Neural cell (in vitro differentiated cells): ENCODE measurements at regions not wholly inside any gene's neighbourhood (a gene's known extent, or its start where the extent isn't known, plus 50 kb on each side); places are given as distances from the start of the nearest gene placed in this dataset.
"Not testable (repeated sequence)": the region's sequence is repeated elsewhere in the genome, so short reads cannot be mapped to it uniquely, and the experiment has no call there.

Experiments
- H2AFZ ChIP-seq: fragments of 200-600, 300-800 bp; sonication (generic), shearing (Covaris generic); 2 replicates; pipeline ENCODE4 v1.6.0; 2014; ENCODE audit warnings: low read depth, mild to moderate bottlenecking, antibody characterized with exemption, low read length, moderate library complexity
- H3F3A ChIP-seq: fragments of 200-600 bp; shearing (Covaris generic); 2 replicates; pipeline ENCODE4 v1.6.1; 2016; ENCODE audit warnings: mild to moderate bottlenecking, moderate library complexity, mixed read lengths, antibody characterized with exemption, low read length; ENCODE audit not compliant: insufficient read depth, poor library complexity, severe bottlenecking
- H3K27ac ChIP-seq: fragments of 200-600, 300-800 bp; sonication (generic), shearing (Covaris generic); 2 replicates; pipeline ENCODE4 v1.5.1; 2014; ENCODE audit warnings: mild to moderate bottlenecking, low read length, moderate library complexity
- H3K27me3 ChIP-seq: fragments of 300-800, 200-600 bp; sonication (generic), shearing (Covaris generic); 2 replicates; pipeline ENCODE4 v1.6.0; 2014; ENCODE audit warnings: mild to moderate bottlenecking, low read depth, low read length, moderate library complexity; ENCODE audit not compliant: insufficient read depth
- H3K36me3 ChIP-seq: fragments of 300-800, 200-600 bp; sonication (generic), shearing (Covaris generic); 2 replicates; pipeline ENCODE4 v1.5.1; 2014; ENCODE audit warnings: mild to moderate bottlenecking, antibody characterized with exemption, low read length, moderate library complexity; ENCODE audit not compliant: insufficient read depth
- H3K4me2 ChIP-seq: fragments of 300-800, 200-600 bp; sonication (generic), shearing (Covaris generic); 2 replicates; pipeline ENCODE4 v1.6.0; 2014; ENCODE audit warnings: mild to moderate bottlenecking, low read length
- H3K4me3 ChIP-seq: fragments of 300-800, 200-600 bp; sonication (generic), shearing (Covaris generic); 2 replicates; pipeline ENCODE4 v1.5.1; 2014; ENCODE audit warnings: mild to moderate bottlenecking, low read length, moderate library complexity
- H3K79me2 ChIP-seq: fragments of 200-600 bp; shearing (Covaris generic); replicated peaks from 2 replicates; pipeline ENCODE4 v1.6.0; 2014; ENCODE audit warnings: mild to moderate bottlenecking, low read length, moderate library complexity; ENCODE audit not compliant: insufficient read depth
- H3K9ac ChIP-seq: fragments of 300-800, 200-600 bp; sonication (generic), shearing (Covaris generic); 2 replicates; pipeline ENCODE4 v1.6.1; 2016; ENCODE audit warnings: mild to moderate bottlenecking, low read length, mixed read lengths
- H3K9me2 ChIP-seq: fragments of 200-600 bp; shearing (Covaris generic); 2 replicates; pipeline ENCODE4 v1.6.1; 2016; ENCODE audit warnings: mild to moderate bottlenecking, low read length, mixed read lengths; ENCODE audit not compliant: insufficient read depth
- H3K9me3 ChIP-seq: fragments of 200-600, 300-800 bp; sonication (generic), shearing (Covaris generic); 2 replicates; pipeline ENCODE4 v1.6.1; 2016; ENCODE audit warnings: mild to moderate bottlenecking, mixed run types, low read length, moderate library complexity, mixed read lengths
- H4K20me1 ChIP-seq: fragments of 200-600 bp; shearing (Covaris generic); 2 replicates; pipeline ENCODE4 v1.6.1; 2016; ENCODE audit warnings: mild to moderate bottlenecking, mixed run types; ENCODE audit not compliant: insufficient read depth

- not testable (repeated sequence) for H2AFZ ChIP-seq, H4K20me1 ChIP-seq, H3K4me3 ChIP-seq, H3K27me3 ChIP-seq, H3K9ac ChIP-seq, H3K36me3 ChIP-seq, H3K9me2 ChIP-seq, H3F3A ChIP-seq, H3K9me3 ChIP-seq, H3K27ac ChIP-seq, H3K4me2 ChIP-seq, H3K79me2 ChIP-seq
Measured at GRCh38 chr7:35931134-35931533, 130.3 kb downstream of the SEPTIN7 start.

- H3K9me3 ChIP-seq, H4K20me1 ChIP-seq, H3K4me3 ChIP-seq, H3K27ac ChIP-seq, H3K27me3 ChIP-seq, H3K79me2 ChIP-seq, H3K9ac ChIP-seq, H3F3A ChIP-seq, H2AFZ ChIP-seq, H3K36me3 ChIP-seq, H3K9me2 ChIP-seq, H3K4me2 ChIP-seq: not testable (repeated sequence)
Measured at GRCh38 chr7:35931551-35931950, 130.7 kb downstream of the SEPTIN7 start.

GRCh38 chr7:35940695-35941094 lies 139.8 kb downstream of the SEPTIN7 start:
- not testable (repeated sequence) for H3K27me3 ChIP-seq, H2AFZ ChIP-seq, H3F3A ChIP-seq, H3K4me2 ChIP-seq, H3K27ac ChIP-seq, H3K4me3 ChIP-seq, H3K9ac ChIP-seq, H3K79me2 ChIP-seq, H4K20me1 ChIP-seq, H3K36me3 ChIP-seq, H3K9me3 ChIP-seq, H3K9me2 ChIP-seq

- not testable (repeated sequence) for H3K9me3 ChIP-seq, H3K27me3 ChIP-seq, H3K9me2 ChIP-seq, H3F3A ChIP-seq, H3K4me2 ChIP-seq, H3K27ac ChIP-seq, H3K36me3 ChIP-seq, H2AFZ ChIP-seq, H4K20me1 ChIP-seq, H3K4me3 ChIP-seq, H3K79me2 ChIP-seq, H3K9ac ChIP-seq
Measured at GRCh38 chr7:35945621-35946020, 144.8 kb downstream of the SEPTIN7 start.

GRCh38 chr7:35955735-35956134 lies 154.9 kb downstream of the SEPTIN7 start:
- not testable (repeated sequence) for H3K9ac ChIP-seq, H3K4me3 ChIP-seq, H3K9me2 ChIP-seq, H2AFZ ChIP-seq, H3K9me3 ChIP-seq, H3F3A ChIP-seq, H3K27ac ChIP-seq, H3K4me2 ChIP-seq, H3K36me3 ChIP-seq, H4K20me1 ChIP-seq, H3K27me3 ChIP-seq, H3K79me2 ChIP-seq

- not testable (repeated sequence) for H3K9me2 ChIP-seq, H3K79me2 ChIP-seq, H3K9ac ChIP-seq, H2AFZ ChIP-seq, H4K20me1 ChIP-seq, H3K9me3 ChIP-seq, H3K27ac ChIP-seq, H3K27me3 ChIP-seq, H3F3A ChIP-seq, H3K4me2 ChIP-seq, H3K36me3 ChIP-seq, H3K4me3 ChIP-seq
Measured at GRCh38 chr7:35956988-35957387, 156.1 kb downstream of the SEPTIN7 start.

- H3K9me3 ChIP-seq, H3K9ac ChIP-seq, H3K27me3 ChIP-seq, H3F3A ChIP-seq, H3K4me2 ChIP-seq, H3K79me2 ChIP-seq, H3K36me3 ChIP-seq, H3K9me2 ChIP-seq, H3K27ac ChIP-seq, H2AFZ ChIP-seq, H3K4me3 ChIP-seq, H4K20me1 ChIP-seq: not testable (repeated sequence)
Measured at GRCh38 chr7:35961260-35961659, 160.4 kb downstream of the SEPTIN7 start.

- not testable (repeated sequence) for H3K9me2 ChIP-seq, H3K9me3 ChIP-seq, H3K79me2 ChIP-seq, H2AFZ ChIP-seq, H3K27me3 ChIP-seq, H3K36me3 ChIP-seq, H3K4me2 ChIP-seq, H3K27ac ChIP-seq, H3K4me3 ChIP-seq, H4K20me1 ChIP-seq, H3K9ac ChIP-seq, H3F3A ChIP-seq
Measured at GRCh38 chr7:35962607-35963006, 161.8 kb downstream of the SEPTIN7 start.
